IMR-90 (cell line): ENCODE measurements at regions not wholly inside any gene's neighbourhood (a gene's known extent, or its start where the extent isn't known, plus 50 kb on each side); places are given as distances from the start of the nearest gene placed in this dataset.

ENCODE experiments used
- ATAC-seq: fragments of 200-7000 bp; cut with Tn5 transposase; 2 replicates; pipeline ENCODE4 v1.9.1; 2020; ENCODE audit warnings: low read depth, mild to moderate bottlenecking, moderate library complexity
- BruUV-seq: library from RNA; stranded (reverse); fragments of 400-500 nt; replicated peaks from 2 replicates; lab custom pipeline; 2021; lab: Mats Ljungman, UMichigan
- CTCF ChIA-PET: fragments of 300-600 bp; formaldehyde crosslinking; extraction: SDS; loops from one replicate; lab custom pipeline; 2021; ENCODE audit warnings: antibody characterized with exemption; lab: Yijun Ruan, JAX
- POLR2A ChIA-PET: fragments of 300-600 bp; sonication (Branson Sonifier 250); formaldehyde crosslinking; loops from one replicate; lab custom pipeline; 2022; ENCODE audit warnings: antibody characterized with exemption; ENCODE audit not compliant: unreplicated experiment; lab: Charles Lee
- DNase-seq: peaks from one replicate; pipeline ENCODE4 v3.0.0; 2013
- H2AFZ ChIP-seq: replicated peaks from 2 replicates; pipeline ENCODE3; 2013; ENCODE audit warnings: low read length, mild to moderate bottlenecking; ENCODE audit not compliant: poor library complexity
- H2AK5ac ChIP-seq: 2 replicates; pipeline ENCODE4 v1.6.1; 2013; ENCODE audit warnings: low read depth, low read length, inconsistent platforms
- H2AK9ac ChIP-seq: replicated peaks from 2 replicates; pipeline ENCODE3; 2013; ENCODE audit warnings: mild to moderate bottlenecking, low read depth, low read length, moderate library complexity; ENCODE audit not compliant: poor library complexity
- H2BK120ac ChIP-seq: 2 replicates; pipeline ENCODE4 v1.6.1; 2013; ENCODE audit warnings: low read depth, low read length, inconsistent platforms
- H2BK15ac ChIP-seq: 3 replicates; pipeline ENCODE4 v1.6.1; 2013; ENCODE audit warnings: low read depth, low read length, inconsistent platforms
- H2BK20ac ChIP-seq: 2 replicates; pipeline ENCODE4 v1.6.1; 2013; ENCODE audit warnings: low read depth, mild to moderate bottlenecking, inconsistent platforms, low read length, moderate library complexity
- H2BK5ac ChIP-seq: 2 replicates; pipeline ENCODE4 v1.6.1; 2013; ENCODE audit warnings: mild to moderate bottlenecking, low read depth, low read length, inconsistent platforms; ENCODE audit not compliant: poor library complexity, severe bottlenecking
- H3K14ac ChIP-seq: replicated peaks from 2 replicates; pipeline ENCODE4 v1.6.1; 2013; ENCODE audit warnings: low read depth, low read length, inconsistent platforms
- H3K18ac ChIP-seq: 2 replicates; pipeline ENCODE4 v1.6.1; 2013; ENCODE audit warnings: low read depth, low read length, control low read depth
- H3K23ac ChIP-seq: 2 replicates; pipeline ENCODE4 v1.6.1; 2013; ENCODE audit warnings: low read depth, low read length, inconsistent platforms
- H3K27ac ChIP-seq: 2 replicates; pipeline ENCODE4 v1.5.1; 2013; ENCODE audit warnings: mild to moderate bottlenecking, control low read depth, low read length; ENCODE audit not compliant: insufficient read depth
- H3K27me3 ChIP-seq: 2 replicates; pipeline ENCODE4 v1.6.1; 2013; ENCODE audit warnings: low read length; ENCODE audit not compliant: control insufficient read depth, insufficient read depth
- H3K36me3 ChIP-seq: 2 replicates; pipeline ENCODE4 v1.6.1; 2013; ENCODE audit warnings: low read length, mixed read lengths; ENCODE audit not compliant: control insufficient read depth, insufficient read depth
- H3K4ac ChIP-seq: 2 replicates; pipeline ENCODE4 v1.6.1; 2013; ENCODE audit warnings: low read depth, low read length, inconsistent platforms
- H3K4me1 ChIP-seq: 2 replicates; pipeline ENCODE4 v1.6.1; 2013; ENCODE audit warnings: low read length, mixed read lengths; ENCODE audit not compliant: control insufficient read depth, insufficient read depth
- H3K4me2 ChIP-seq: 2 replicates; pipeline ENCODE4 v1.6.1; 2013; ENCODE audit warnings: low read depth, mild to moderate bottlenecking, control low read depth, low read length, moderate library complexity
- H3K4me3 ChIP-seq: 2 replicates; pipeline ENCODE4 v1.5.1; 2013; ENCODE audit warnings: low read depth, mild to moderate bottlenecking, control low read depth, low read length, moderate library complexity; ENCODE audit not compliant: insufficient read depth
- H3K56ac ChIP-seq: 2 replicates; pipeline ENCODE4 v1.6.1; 2013; ENCODE audit warnings: low read length, inconsistent platforms; ENCODE audit not compliant: insufficient read depth; ENCODE audit errors: extremely low read depth
- H3K79me1 ChIP-seq, 2 experiments: 2 replicates each; pipeline ENCODE4 v1.6.1; 2013; ENCODE audit warnings: low read length in 2 of 2, inconsistent platforms in 1 of 2, low read depth in 1 of 2
- H3K9ac ChIP-seq: 2 replicates; pipeline ENCODE4 v1.6.1; 2013; ENCODE audit warnings: low read depth, low read length, control low read depth
- H3K9me1 ChIP-seq: 2 replicates; pipeline ENCODE4 v1.6.1; 2013; ENCODE audit warnings: low read length, inconsistent platforms; ENCODE audit not compliant: insufficient read depth
- H3K9me3 ChIP-seq: 2 replicates; pipeline ENCODE4 v1.6.1; 2013; ENCODE audit warnings: low read length; ENCODE audit not compliant: control insufficient read depth, insufficient read depth
- H4K20me1 ChIP-seq: 2 replicates; pipeline ENCODE4 v1.6.1; 2013; ENCODE audit warnings: low read length, inconsistent platforms; ENCODE audit not compliant: insufficient read depth
- H4K5ac ChIP-seq: 2 replicates; pipeline ENCODE4 v1.6.1; 2013; ENCODE audit warnings: mild to moderate bottlenecking, low read depth, low read length, control low read depth
- H4K8ac ChIP-seq, 2 experiments: 2 replicates each; pipeline ENCODE4 v1.6.1; 2013; ENCODE audit warnings: low read depth in 2 of 2, low read length in 2 of 2, control low read depth in 1 of 2, inconsistent platforms in 1 of 2
- H4K91ac ChIP-seq: 2 replicates; pipeline ENCODE4 v1.6.1; 2013; ENCODE audit warnings: low read depth, low read length, inconsistent platforms; ENCODE audit not compliant: insufficient read depth
- BHLHE40 ChIP-seq: fragments of 150-350 bp; IDR thresholded peaks from 2 replicates; pipeline ENCODE4 v1.6.1; 2016; ENCODE audit warnings: mild to moderate bottlenecking, low read depth, low read length
- CEBPB ChIP-seq: IDR thresholded peaks from 2 replicates; pipeline ENCODE4 v1.6.1; 2012; ENCODE audit warnings: low read depth, low read length, improper control_type of control experiment
- CTCF ChIP-seq: conservative IDR thresholded peaks from 2 replicates; pipeline ENCODE4 v1.5.1; 2012; ENCODE audit warnings: mild to moderate bottlenecking, low read depth, low read length, improper control_type of control experiment
- ELK1 ChIP-seq: fragments of 150-350 bp; IDR thresholded peaks from 2 replicates; pipeline ENCODE4 v1.6.1; 2016; ENCODE audit warnings: low read depth, mild to moderate bottlenecking, low read length, moderate library complexity, borderline replicate concordance
- MAFK ChIP-seq: IDR thresholded peaks from 2 replicates; pipeline ENCODE4 v1.6.1; 2012; ENCODE audit warnings: low read depth, low read length, improper control_type of control experiment
- MXI1 ChIP-seq: IDR thresholded peaks from 2 replicates; pipeline ENCODE4 v1.6.1; 2012; ENCODE audit warnings: low read depth, mild to moderate bottlenecking, low read length, moderate library complexity, borderline replicate concordance
- POLR2A ChIP-seq: IDR thresholded peaks from 2 replicates; pipeline ENCODE4 v1.6.1; 2012; ENCODE audit warnings: mild to moderate bottlenecking, low read depth, low read length
- RAD21 ChIP-seq: IDR thresholded peaks from 2 replicates; pipeline ENCODE4 v1.6.1; 2012; ENCODE audit warnings: low read length, improper control_type of control experiment
- RFX5 ChIP-seq: IDR thresholded peaks from 2 replicates; pipeline ENCODE4 v1.8.0; 2012; ENCODE audit warnings: low read depth, mild to moderate bottlenecking, low read length, moderate library complexity
- USF2 ChIP-seq: fragments of 150-350 bp; IDR thresholded peaks from 2 replicates; pipeline ENCODE4 v1.6.1; 2017; ENCODE audit warnings: mild to moderate bottlenecking, antibody characterized with exemption, low read length, low read depth
- WGBS, 2 experiments: methylation state at CpG; one replicate each; pipeline versions ENCODE4 v1.1.5 to v1.1.7; 2013; ENCODE audit warnings: missing lambda C conversion rate in 2 of 2; ENCODE audit not compliant: insufficient read length in 1 of 2; ENCODE audit errors: extremely low coverage in 2 of 2; 5-methylcytosine and 5-hydroxymethylcytosine counted together
- dilution Hi-C: fragments of 300-500 bp; cut with HindIII; formaldehyde crosslinking; loops from one replicate; pipeline ENCODE4 v1.14.3; 2018; ENCODE audit warnings: low sequenced_read_pairs; ENCODE audit not compliant: unreplicated experiment
- in situ Hi-C: fragments of 300-500 bp; cut with MboI; formaldehyde crosslinking; loops from 3 replicates; pipeline ENCODE4 v1.14.3; 2019; ENCODE audit warnings: low sequenced_read_pairs, inconsistent platforms, mixed read lengths
- intact Hi-C: fragments of 100-400 bp; cut with micrococcal nuclease; formaldehyde crosslinking; loops from 2 replicates; pipeline ENCODE4 v1.10.0; 2022

GRCh38 chr2:142422769-142423168 lies 292.0 kb upstream of the LRP1B start:
- in situ Hi-C loops (no loop called here), dilution Hi-C loops (no loop called here), intact Hi-C loops (no loop called here)
- Histone ChIP-seq H3K27me3 (no peaks in the 10 kb centered on the region), H2BK20ac (no peak overlapping the region), H3K9me1 (no peaks in the 10 kb centered on the region), H4K8ac (no peak overlapping the region), H4K91ac (no peak overlapping the region), H3K9ac (no peak overlapping the region), H3K56ac (no peak overlapping the region), H2BK120ac (no peak overlapping the region), H3K4ac (no peak overlapping the region), H3K18ac (no peak overlapping the region), H3K4me1 (no peaks in the 10 kb centered on the region), H2BK5ac (no peak overlapping the region), H3K27ac (no peak overlapping the region), H3K14ac (no peak overlapping the region), H3K79me1 (no peaks in the 10 kb centered on the region), H4K5ac (no peak overlapping the region), H2AK5ac (no peak overlapping the region), H4K20me1 (no peaks in the 10 kb centered on the region), H2BK15ac (no peak overlapping the region), H2AFZ (no peak overlapping the region), H3K23ac (no peak overlapping the region), H2AK9ac (no peak overlapping the region), H3K4me2 (no peak overlapping the region), H3K9me3 (no peaks in the 10 kb centered on the region), H3K36me3 (no peaks in the 10 kb centered on the region), H3K4me3 (no peak overlapping the region)
- WGBS, 2 experiments = no CpG with 5 or more reads among the region's 2 CpGs
- ATAC-seq (no peak), DNase-seq (no peak)
- POLR2A ChIA-PET = no interaction called here
- no TSS peak for BruUV-seq
- CTCF ChIA-PET = no interaction called here
- no peak for TF ChIP-seq MAFK
- no peak for TF ChIP-seq CEBPB
- no peak for TF ChIP-seq MXI1
- TF ChIP-seq USF2 = no peak
- no peak for TF ChIP-seq RFX5
- no peak for TF ChIP-seq BHLHE40
- no peak for TF ChIP-seq CTCF
- TF ChIP-seq POLR2A = no peak
- TF ChIP-seq ELK1 = no peak
- TF ChIP-seq RAD21 = no peak
